NT2/D1 (cell line): ENCODE measurements at regions not wholly inside any gene's neighbourhood (a gene's known extent, or its start where the extent isn't known, plus 50 kb on each side); places are given as distances from the start of the nearest gene placed in this dataset.
"Not testable (repeated sequence)": the region's sequence is repeated elsewhere in the genome, so short reads cannot be mapped to it uniquely, and the experiment has no call there.

Source experiments
- SUZ12 ChIP-seq: IDR thresholded peaks from 2 replicates; pipeline ENCODE4 v1.6.1; 2011; ENCODE audit not compliant: insufficient read length, insufficient read depth; ENCODE audit errors: extremely low read depth
- YY1 ChIP-seq: IDR thresholded peaks from 2 replicates; pipeline ENCODE4 v1.6.1; 2011; ENCODE audit not compliant: insufficient read length, insufficient read depth
- ZNF274 ChIP-seq: IDR thresholded peaks from 2 replicates; pipeline ENCODE4 v1.6.1; 2011; ENCODE audit warnings: mild to moderate bottlenecking, low read depth, low read length

DNA sequence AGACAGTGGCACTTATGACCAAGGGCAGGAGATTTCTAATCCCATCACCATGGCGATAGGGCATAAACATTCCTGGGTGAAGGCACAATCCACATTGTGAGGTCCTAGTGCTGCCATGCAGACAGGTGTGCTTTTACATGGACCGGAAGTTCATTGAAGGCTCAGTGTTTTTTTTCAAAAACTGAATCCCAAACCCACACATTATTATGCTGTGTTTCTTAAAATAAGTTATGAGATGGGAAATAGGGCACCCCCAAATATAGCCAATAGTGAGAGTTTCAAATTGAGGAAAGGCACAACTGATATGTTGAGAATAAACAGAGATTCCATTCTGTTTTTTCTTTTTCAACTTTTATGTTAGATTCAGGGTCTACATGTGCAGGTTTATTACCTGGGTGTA, 195.2 kb upstream of the TPTE start:
- not testable (repeated sequence) for TF ChIP-seq ZNF274, SUZ12, YY1
